ENCODE measurements at regions not wholly inside any gene's neighbourhood (a gene's known extent, or its start where the extent isn't known, plus 50 kb on each side); places are given as distances from the start of the nearest gene placed in this dataset.

DNA sequence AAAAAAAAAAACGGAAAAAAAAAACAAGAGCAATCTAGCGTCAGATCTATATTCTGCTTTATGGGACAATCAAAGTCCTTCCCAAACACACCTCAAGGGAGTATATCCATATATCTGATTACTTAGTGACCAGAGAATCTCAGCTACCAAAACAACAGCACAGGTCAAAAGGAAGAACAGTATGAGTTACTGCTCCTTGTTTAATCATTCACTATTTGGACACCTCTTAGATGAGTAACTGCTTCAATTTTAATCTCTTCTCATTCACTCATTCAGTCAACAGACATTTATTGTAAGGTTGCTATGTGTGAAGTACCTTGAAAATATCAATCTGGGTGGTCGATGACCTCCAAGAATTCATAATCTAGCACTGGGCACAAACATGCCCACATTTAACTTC, 193.2 kb downstream of the IRS2 start:
- no peak for DNase-seq

- no peak for DNase-seq
Observed at GRCh38 chr13:109592770-109593169, 193.6 kb downstream of the IRS2 start.

DNA sequence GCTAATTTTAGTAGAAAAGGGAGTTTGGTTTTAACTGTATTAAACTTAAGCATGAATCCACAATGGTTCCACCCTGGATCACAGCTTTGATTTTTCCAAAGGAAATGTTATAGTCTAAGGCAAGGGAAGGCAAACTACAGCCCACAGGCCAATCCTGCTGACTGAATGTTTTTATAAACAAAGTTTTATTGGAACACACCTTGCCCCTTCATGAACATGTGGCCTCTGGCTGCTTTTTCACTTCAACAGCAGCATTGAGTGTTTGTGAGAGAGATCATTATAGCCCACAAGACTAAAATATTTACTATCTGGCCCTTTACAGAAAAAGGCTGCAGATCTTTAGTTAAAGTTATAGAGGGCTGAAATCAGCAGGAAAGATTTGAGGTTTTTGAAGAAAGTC, 198.7 kb downstream of the IRS2 start:
- DNase-seq = no peak

DNA sequence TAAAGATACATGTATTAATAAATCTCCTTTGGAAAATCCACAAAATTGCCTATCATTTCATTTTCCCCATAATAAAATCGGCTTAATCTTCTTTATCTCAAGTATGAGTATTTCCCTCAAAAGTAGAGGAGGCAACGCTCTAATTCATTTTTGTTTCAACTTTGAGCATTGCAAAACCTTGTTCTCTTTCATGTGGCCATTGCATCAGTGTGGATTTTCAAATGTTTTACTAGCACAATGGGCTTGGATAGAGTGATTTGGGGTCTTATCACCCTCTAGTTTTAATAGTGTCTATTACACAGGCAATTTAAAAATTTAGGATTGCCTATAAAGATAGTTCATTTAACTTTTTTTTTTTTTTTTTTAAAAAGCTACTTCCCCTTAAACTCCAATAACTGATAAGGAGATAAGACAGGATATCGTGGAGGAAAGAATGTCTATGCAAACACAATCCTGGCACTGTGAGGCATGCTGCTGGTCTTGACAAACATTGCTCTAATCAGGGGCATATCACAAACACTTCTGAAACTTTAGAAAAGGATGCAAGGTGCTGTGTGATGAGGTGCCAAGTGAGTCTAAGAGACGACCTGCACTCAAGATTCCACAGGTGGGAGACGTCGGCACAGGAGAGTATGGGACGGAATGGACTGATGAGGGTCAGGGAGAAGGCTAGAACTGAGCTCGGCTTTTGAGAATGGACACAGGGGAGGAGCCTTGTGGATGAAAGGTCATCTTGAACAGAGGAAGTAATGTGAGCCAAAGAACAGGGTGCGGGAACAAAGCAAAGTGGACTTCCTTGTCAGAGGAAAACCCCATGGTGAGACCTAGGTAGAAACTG, 199.7 kb downstream of the IRS2 start:
- DNase-seq = no peak

GRCh38 chr13:109584844-109585361, 201.5 kb downstream of the IRS2 start:
- no peak for DNase-seq

- DNase-seq = no peak
Observed at GRCh38 chr13:109577191-109577700, 209.1 kb downstream of the IRS2 start.

DNA sequence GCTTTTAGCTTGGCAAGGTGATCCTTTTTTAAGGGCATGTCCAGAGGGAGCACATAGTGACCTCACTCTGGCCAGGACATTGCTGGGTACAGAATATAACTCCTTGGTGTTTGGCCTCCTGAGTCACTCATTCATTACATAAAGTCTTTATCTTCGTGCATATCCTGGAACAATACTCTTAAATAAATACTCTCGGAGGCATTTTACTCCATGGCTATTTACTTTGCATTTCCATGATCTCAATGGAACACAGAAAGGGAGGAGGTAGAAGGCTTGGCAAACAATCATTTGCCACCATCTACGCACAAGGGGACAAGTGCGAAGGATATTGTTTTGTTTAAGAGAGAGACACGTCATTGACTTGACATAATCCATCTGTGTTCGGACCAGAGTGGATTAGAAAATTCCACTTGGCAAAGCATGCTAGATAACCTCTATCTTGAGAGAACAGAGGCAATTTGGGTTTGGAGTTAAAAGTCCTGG, 210.0 kb downstream of the IRS2 start:
- peak; percentile 0 for DNase-seq

DNA sequence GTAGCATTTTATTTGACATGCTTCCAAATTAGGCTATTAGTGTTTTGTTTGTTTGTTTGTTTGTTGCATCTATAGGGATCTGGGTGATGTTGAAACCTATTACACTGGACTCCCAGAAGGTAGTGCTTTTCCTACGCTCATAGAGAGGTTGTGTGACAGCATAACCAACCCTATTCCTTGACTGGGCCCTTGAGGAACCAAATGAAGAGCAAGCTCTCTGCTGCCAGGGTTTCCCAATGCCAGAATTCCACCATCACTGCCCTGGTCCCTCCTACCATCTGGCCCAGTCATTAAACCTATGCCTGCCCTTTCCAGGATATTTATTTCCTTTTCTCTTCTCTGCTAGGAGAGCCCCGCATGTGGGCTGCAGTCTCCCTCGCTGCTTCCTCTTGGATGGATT, 210.6 kb downstream of the IRS2 start:
- DNase-seq = no peak

GRCh38 chr13:109572389-109572788, 214.0 kb downstream of the IRS2 start:
- no peak for DNase-seq

- no peak for DNase-seq
Observed at GRCh38 chr13:109569958-109570711, 216.2 kb downstream of the IRS2 start.

- no peak for DNase-seq
Observed at GRCh38 chr13:109568339-109568818, 218.0 kb downstream of the IRS2 start.

- DNase-seq = no peak
Observed at GRCh38 chr13:109567315-109567714, 219.1 kb downstream of the IRS2 start.

DNA sequence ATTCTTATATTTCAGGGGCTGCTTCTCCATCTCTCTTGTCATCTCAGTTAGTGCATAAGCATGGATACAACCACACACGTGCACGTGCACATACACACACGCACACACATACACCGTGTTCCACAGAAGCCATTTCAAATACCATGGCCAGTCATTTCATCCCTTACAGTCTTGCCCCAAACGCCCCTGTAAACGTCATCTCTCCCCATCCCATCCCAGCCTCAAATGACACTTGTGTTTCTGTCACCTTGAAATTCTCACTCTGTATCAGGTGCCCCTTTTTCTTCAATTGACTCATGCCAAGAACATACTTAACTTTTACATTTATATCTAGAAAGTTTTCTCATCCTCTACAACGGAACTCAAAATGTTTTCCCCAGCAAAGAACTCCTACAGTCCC, 220.5 kb downstream of the IRS2 start:
- DNase-seq = no peak

DNA sequence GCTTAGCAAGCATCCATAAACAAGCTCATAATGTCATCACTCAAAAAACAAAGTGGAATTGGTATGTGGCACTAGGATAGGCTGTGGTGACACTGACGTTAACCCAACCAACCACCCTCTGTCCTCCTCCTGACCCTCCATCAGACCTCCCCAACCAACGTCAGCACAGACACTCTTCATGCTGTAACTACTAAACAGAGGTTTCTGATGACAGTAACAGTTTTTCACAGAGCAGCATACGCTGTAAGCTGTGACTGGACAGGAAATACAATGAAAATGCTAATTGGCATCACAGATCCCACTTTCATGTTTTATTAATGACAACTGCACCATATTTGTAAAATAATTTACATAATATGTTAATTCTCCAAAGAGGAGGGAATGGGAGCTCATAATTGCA, 238.0 kb downstream of the IRS2 start:
- DNase-seq = no peak

DNA sequence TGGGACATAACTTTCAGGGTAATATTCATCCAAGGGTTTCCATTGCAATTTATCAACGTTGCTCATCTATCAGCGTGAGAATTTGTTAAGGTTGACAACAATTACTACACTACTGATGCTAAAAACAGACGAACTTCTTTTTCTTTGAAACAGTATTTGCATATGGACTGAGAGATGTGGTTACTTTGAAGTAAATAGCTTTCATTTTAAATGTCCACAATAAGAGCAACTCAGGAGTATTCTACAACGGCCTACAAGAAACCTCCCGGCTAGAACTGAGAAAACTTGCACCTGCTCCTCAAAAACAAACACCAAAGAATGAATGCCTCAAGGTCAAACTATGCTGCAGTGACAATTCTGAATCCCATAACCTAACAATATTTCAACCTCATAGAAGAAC, 238.4 kb downstream of the IRS2 start:
- DNase-seq = no peak

GRCh38 chr13:109545931-109546330, 240.5 kb downstream of the IRS2 start:
- no peak for DNase-seq

DNA sequence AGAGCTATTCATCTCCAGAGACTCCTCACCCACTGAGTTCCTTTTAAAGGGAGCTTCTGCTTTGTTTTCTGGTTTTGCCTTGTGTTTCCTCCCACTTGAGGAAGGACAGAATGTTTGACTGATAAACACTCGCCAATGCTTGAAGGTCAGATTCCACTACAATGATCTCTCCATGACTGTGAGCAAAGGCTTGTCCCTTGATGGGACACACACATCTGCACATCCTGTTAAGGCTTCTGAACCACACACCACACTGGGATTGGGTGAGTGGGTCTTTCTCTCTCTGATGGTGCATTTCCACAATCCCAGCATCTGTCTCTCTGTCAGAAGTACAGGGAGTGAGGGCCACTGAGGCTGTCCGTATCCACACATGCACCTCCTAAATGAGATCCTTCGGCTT, 245.3 kb downstream of the IRS2 start:
- DNase-seq = no peak

GRCh38 chr13:109537584-109537983, 248.8 kb downstream of the IRS2 start:
- DNase-seq = no peak

DNA sequence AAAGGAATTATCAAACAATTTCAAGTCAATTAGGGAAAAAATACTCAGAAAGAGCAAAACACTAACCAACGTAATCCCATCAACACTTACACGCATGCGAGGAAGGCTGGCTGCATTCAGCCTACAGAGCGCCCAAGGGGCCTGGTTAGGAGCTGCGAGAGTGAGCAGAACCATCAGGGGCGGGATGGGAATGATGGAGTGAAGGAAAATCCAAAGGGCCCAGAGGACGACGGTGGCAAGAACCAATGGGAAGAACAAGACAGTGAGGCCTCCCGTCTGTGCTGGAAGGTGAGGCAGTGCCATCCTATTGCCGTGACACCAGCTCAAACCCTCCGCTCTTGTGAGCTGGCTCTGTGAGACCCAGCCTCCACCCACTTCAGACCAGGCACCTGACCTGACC, 253.0 kb downstream of the IRS2 start:
- no peak for DNase-seq

- no peak for DNase-seq
Observed at GRCh38 chr13:109529964-109530363, 256.4 kb downstream of the IRS2 start.

DNA sequence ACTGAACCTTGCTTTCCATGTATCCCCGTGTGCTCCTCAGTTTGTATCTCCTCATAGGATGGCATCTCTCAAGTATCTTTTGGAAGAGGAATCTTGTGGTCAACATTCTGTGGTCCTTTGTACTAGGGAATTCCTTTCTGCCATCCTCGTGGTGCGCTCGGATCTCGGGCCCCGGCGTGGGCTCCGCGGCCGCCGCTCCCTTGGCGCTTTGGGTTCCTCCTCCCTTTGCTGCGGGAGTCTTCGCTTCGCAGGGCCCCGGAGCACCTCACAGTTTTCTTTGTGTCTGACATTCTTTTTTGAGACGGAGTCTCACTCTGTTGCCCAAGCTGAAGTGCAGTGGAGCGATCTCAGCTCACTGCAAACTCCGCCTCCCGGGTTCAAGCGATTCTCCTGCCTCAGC, 264.7 kb downstream of the IRS2 start:
- DNase-seq = no peak

- no peak for DNase-seq
Observed at GRCh38 chr13:109517517-109517916, 268.9 kb downstream of the IRS2 start.

GRCh38 chr13:109516186-109516585, 270.2 kb downstream of the IRS2 start:
- DNase-seq = no peak

DNA sequence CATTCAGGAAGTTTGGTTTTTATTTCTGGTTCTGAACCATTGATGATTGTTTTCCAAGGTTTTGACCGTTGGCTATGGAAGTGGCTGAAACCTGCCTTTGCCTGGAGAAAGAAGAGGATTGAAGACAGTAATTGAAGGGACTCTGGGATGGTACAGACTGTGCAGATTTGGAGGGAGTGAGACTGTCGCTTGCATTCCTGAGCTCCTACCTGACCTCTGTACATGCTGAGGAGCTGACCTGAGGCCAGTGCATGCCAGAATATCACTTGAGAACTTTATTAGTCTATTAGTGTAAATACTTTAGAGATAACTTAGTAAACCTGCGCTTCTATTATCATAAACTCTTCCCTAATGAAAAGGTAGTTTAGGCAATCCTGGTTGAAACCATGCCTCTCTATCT, 276.4 kb downstream of the IRS2 start:
- no peak for DNase-seq

Data from NCI-H510A (cell line).